Activated CD8-positive, alpha-beta memory T cell treated with anti-CD3 and anti-CD28 coated beads, Interleukin-2, amount 50 U/mL, for 48 hours (primary cell): ENCODE measurements at regions not wholly inside any gene's neighbourhood (a gene's known extent, or its start where the extent isn't known, plus 50 kb on each side); places are given as distances from the start of the nearest gene placed in this dataset.
"Not testable (repeated sequence)": the region's sequence is repeated elsewhere in the genome, so short reads cannot be mapped to it uniquely, and the experiment has no call there.

Source experiments
- DNase-seq: peaks from one replicate; pipeline ENCODE4 v3.0.0-alpha.2; 2020

GRCh38 chr13:65470781-65471180 is 1759.4 kb downstream of the PCDH9 start:
- no peak for DNase-seq

- no peak for DNase-seq
Observed at GRCh38 chr13:65468628-65469027, 1761.5 kb downstream of the PCDH9 start.

GRCh38 chr13:65461590-65461989 is 1768.5 kb downstream of the PCDH9 start:
- no peak for DNase-seq

GRCh38 chr13:65460136-65460535 is 1770.0 kb downstream of the PCDH9 start:
- no peak for DNase-seq

GRCh38 chr13:65456150-65456912 is 1773.8 kb downstream of the PCDH9 start:
- DNase-seq = no peak

- DNase-seq = no peak
Observed at GRCh38 chr13:65454403-65454802, 1775.7 kb downstream of the PCDH9 start.

GRCh38 chr13:65453982-65454381 is 1776.2 kb downstream of the PCDH9 start:
- DNase-seq = no peak

GRCh38 chr13:65445340-65445739 is 1784.8 kb downstream of the PCDH9 start:
- no peak for DNase-seq

- DNase-seq = no peak
Observed at GRCh38 chr13:65435590-65435989, 1794.5 kb downstream of the PCDH9 start.

GRCh38 chr13:65417953-65418352 is 1812.2 kb downstream of the PCDH9 start:
- DNase-seq = no peak

GRCh38 chr13:65416784-65417183 is 1813.4 kb downstream of the PCDH9 start:
- no peak for DNase-seq

GRCh38 chr13:65414187-65414586 is 1815.9 kb downstream of the PCDH9 start:
- DNase-seq = no peak

- no peak for DNase-seq
Observed at GRCh38 chr13:65411521-65411920, 1818.6 kb downstream of the PCDH9 start.

GRCh38 chr13:65410791-65411190 is 1819.3 kb downstream of the PCDH9 start:
- no peak for DNase-seq

GRCh38 chr13:65401315-65401714 is 1828.8 kb downstream of the PCDH9 start:
- no peak for DNase-seq

- DNase-seq = no peak
Observed at GRCh38 chr13:65400702-65401101, 1829.4 kb downstream of the PCDH9 start.

- DNase-seq = no peak
Observed at GRCh38 chr13:65387743-65388347, 1842.3 kb downstream of the PCDH9 start.

GRCh38 chr13:65378943-65379519 is 1851.1 kb downstream of the PCDH9 start:
- no peak for DNase-seq

- DNase-seq = no peak
Observed at GRCh38 chr13:65378484-65378883, 1851.7 kb downstream of the PCDH9 start.

GRCh38 chr13:65368832-65369231 is 1861.3 kb downstream of the PCDH9 start:
- no peak for DNase-seq

GRCh38 chr13:65353951-65354350 is 1876.2 kb downstream of the PCDH9 start:
- DNase-seq = no peak

GRCh38 chr13:65353150-65353549 is 1877.0 kb downstream of the PCDH9 start:
- DNase-seq = not testable (repeated sequence)

- DNase-seq = no peak
Observed at GRCh38 chr13:65347420-65348030, 1882.6 kb downstream of the PCDH9 start.
